ENCODE measurements at regions not wholly inside any gene's neighbourhood (a gene's known extent, or its start where the extent isn't known, plus 50 kb on each side); places are given as distances from the start of the nearest gene placed in this dataset.

DNA sequence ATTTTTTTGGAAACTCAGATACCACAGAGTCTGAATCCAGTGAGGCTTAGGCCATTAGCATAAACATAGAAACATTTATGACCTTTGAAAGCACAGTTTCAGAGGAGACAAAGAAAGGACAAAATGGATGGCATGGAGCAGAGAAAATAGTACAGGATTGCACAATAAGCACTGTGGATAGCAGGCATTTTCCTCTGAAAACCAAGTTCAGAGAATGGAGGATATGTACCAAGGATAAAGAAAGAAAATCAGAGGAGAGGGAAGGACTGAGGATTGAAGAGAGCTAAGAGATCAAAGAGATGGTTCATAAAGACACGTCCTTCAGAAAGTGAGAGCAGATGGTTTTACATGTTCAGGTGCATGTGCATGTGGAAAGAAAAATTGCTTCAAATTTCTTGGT lies 707.2 kb upstream of the CELF2 start:
- TF ChIP-seq, protein P1, sequence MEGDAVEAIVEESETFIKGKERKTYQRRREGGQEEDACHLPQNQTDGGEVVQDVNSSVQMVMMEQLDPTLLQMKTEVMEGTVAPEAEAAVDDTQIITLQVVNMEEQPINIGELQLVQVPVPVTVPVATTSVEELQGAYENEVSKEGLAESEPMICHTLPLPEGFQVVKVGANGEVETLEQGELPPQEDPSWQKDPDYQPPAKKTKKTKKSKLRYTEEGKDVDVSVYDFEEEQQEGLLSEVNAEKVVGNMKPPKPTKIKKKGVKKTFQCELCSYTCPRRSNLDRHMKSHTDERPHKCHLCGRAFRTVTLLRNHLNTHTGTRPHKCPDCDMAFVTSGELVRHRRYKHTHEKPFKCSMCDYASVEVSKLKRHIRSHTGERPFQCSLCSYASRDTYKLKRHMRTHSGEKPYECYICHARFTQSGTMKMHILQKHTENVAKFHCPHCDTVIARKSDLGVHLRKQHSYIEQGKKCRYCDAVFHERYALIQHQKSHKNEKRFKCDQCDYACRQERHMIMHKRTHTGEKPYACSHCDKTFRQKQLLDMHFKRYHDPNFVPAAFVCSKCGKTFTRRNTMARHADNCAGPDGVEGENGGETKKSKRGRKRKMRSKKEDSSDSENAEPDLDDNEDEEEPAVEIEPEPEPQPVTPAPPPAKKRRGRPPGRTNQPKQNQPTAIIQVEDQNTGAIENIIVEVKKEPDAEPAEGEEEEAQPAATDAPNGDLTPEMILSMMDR (optimal IDR thresholded peaks at IDR 0.05 in 1 of 3, IDR thresholded peaks at IDR 0.05 in 1 of 3, conservative IDR thresholded peaks at IDR 0.05 in 1 of 3; ENCODE audit: extremely low read depth in 1 of 3, insufficient read depth in 2 of 3, low read length in 3 of 3) = no peak
- TF ChIP-seq EZH2 (IDR thresholded peaks at IDR 0.05; ENCODE audit: low read length) = no peak
